GM12892 (cell line): ENCODE measurements at regions not wholly inside any gene's neighbourhood (a gene's known extent, or its start where the extent isn't known, plus 50 kb on each side); places are given as distances from the start of the nearest gene placed in this dataset.

ENCODE experiments used
- POLR2A ChIP-seq: IDR thresholded peaks from 2 replicates; pipeline ENCODE4 v1.6.1; 2011; ENCODE audit warnings: low read depth, low read length, control low read depth
- POLR2AphosphoS5 ChIP-seq: IDR thresholded peaks from 2 replicates; pipeline ENCODE4 v1.6.1; 2011; ENCODE audit warnings: low read depth, low read length, control low read depth
- TAF1 ChIP-seq: IDR thresholded peaks from 2 replicates; pipeline ENCODE4 v1.6.1; 2011; ENCODE audit warnings: low read depth, mild to moderate bottlenecking, control low read depth, low read length, borderline replicate concordance

- no peak for TF ChIP-seq POLR2A
- no peak for TF ChIP-seq POLR2AphosphoS5
- TF ChIP-seq TAF1, result no peak
Observed at GRCh38 chr6:140403020-140403419, 1028.6 kb upstream of the CITED2 start.
